ENCODE measurements at regions not wholly inside any gene's neighbourhood (a gene's known extent, or its start where the extent isn't known, plus 50 kb on each side); places are given as distances from the start of the nearest gene placed in this dataset.
"Not testable (repeated sequence)": the region's sequence is repeated elsewhere in the genome, so short reads cannot be mapped to it uniquely, and the experiment has no call there.

DNA sequence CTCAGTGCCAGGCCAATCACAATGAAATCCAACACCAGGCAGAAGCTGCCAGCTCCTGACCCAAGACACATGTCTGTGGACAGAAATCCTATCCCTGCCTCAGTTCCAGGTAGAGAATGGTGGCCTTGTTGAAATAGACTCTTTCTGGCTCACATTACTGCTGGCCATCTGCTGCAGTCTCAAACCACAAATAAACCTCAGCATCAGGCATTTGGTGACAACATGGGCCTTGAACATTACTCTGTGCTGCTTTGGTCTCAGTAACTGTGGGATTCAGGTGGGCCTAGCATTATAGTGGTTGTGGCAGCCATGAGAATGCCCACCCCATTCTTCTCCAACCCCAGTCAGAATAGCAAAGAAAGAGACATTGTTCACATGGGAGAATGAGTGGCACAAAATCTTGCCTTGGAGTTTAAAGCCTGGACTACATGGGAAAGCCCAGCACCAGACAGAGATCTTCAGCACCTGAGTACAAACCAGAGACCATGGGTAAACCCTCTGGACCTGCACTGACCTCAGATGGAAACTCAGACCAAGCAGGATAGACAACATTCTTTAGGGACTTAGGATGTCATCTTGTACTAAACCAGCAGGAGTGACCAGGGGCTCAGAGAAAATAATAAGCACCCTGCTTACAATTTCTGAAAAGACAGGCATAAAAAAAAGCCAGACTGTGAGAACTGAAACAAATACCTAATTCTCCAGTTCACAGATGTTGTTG lies 50.4 kb upstream of the TRAM1L1 start:
- no peak for DNase-seq

DNA sequence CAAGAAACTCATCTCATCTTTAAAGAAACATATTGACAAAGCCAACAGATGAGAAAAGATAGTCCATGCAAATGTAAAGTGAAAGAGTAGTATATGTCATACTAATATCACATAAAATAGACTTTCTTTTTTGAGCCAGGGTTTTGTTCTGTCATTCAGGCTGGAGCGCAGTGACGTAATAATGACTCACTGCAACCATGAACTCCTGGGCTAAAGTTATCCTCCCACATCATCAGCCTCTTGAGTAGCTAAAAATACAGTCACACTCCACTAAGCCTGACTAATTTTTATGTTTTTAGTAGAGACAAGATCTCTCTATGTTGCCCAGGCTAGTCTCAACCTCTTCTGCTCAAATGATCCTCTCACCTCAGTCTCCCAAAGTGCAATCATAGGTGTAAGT lies 51.8 kb upstream of the TRAM1L1 start:
- DNase-seq: no peak

DNA sequence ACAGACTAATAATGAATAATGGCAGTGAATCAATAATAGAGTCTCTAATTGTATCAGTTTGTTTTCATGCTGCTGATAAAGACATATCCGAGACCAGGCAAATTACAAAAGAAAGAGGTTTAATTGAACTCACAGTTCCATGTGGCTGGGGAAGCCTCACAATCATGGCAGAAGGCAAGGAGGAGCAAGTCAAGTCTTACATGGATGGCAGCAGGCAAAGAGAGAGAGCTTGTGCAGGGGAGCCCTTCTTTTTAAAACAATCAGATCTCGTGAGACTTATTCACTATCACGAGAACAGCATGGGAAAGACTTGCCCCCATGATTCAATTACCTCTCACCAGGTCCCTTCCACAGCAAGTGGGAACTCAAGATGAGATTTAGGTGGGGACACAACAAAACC lies 53.4 kb upstream of the TRAM1L1 start:
- DNase-seq: not testable (repeated sequence)

DNA sequence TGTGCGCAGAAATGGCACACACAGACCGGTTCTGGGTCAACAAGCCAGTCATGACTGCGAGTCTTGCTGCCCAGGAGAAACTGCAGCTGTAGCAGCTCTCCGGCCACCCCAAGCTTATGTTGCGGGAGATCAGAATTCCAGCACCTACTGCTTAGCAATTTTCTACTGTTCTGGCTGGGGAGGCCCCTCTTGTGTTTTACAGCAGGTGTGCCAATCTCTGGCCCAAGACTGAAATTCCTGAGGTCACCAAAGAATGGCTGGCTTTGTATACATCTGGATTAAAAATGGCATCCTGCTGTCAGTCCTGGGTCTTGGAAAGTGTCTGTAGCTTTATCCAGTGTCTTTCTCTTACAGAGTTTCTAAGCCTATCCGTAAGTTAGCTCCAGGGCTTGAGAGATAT lies 68.9 kb upstream of the TRAM1L1 start:
- no peak for DNase-seq

DNA sequence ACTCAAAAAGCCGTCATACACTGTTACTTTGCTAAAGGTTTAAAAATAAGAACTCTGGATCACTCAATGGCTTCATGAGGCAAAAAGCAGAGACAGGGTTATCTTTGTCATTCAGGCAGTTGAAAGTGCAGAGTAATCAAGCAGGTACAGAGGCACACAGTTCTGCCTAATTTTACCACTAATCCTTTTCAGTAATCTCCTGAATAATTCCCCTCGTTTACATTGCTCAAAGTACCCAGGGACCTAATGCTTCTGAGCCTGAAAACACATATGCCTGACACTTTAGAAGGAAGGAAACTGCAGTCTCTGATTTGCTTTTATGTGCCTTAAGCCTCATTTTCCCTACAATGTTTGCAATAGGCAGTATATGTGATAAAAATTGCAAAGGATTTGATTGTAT lies 71.4 kb upstream of the TRAM1L1 start:
- DNase-seq: no peak

DNA sequence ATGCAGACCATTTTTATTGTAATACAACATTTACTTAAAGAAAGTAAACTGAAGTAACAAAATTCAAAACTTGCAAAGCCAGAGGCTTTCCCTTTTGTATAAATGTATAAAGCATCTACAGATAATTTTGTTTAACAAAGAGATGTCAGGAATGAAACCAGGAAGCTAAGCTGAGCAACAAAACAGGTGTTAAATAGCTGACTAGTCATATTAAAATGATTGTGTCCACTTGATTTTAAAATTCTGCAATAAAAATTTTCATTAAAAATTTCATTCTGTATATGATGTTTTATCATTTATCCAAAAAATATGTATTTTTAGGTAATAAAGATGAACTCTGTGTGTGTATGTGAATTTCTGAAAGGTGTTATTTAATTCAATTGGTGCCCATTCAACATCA lies 72.0 kb upstream of the TRAM1L1 start:
- DNase-seq: no peak

DNA sequence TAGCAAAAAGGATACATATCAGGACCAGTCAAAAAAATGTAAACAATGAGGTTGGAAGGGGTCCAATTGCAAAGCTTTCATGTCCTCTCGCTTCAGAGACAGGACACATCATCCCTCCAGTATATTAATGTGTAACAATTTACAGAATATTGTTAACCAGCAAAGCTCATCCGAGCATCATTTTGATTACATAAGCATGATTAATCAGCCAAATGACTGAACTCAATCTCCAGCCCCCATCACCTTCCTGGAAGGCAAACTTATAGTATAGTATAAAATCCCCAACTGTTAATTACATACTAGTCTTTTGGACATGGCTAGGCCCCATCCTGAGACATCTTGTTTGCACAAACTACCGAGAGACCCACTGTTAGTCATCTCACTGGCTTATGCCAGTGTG lies 77.6 kb upstream of the TRAM1L1 start:
- no peak for DNase-seq

DNA sequence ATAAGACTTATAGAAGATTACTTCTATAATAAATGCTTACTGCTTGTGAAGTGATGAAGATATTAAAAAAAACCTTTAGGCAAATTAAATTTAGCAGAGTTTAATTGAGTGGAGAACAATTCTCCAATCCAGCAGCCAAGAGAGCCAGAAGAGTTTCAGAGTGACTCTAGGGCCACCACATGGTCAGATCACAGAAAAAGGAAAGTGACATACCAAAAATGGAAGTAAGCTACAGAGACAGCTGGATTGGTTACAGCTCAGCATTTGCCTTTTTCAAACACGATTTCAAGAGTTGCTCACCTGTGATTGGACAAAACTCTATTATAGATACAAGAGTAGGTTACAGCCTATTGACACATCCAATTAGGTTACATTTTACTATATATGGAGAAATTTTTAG lies 79.0 kb upstream of the TRAM1L1 start:
- no peak for DNase-seq

DNA sequence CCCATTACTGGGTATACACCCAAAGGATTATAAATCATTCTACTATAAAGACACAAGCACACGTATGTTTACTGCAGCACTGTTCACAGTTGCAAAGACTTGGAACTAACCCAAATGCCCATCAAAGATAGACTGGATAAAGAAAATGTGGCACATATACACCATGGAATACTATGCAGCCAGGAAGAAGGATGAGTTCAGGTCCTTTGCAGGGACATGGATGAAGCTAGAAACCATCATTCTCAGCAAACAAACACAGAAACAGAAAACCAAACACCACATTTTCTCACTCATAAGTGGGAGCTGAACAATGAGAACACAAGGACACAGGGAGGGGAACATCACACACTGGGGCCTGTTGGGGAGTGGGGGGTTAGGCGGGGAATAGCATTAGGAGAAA lies 90.0 kb upstream of the TRAM1L1 start:
- not testable (repeated sequence) for DNase-seq

DNA sequence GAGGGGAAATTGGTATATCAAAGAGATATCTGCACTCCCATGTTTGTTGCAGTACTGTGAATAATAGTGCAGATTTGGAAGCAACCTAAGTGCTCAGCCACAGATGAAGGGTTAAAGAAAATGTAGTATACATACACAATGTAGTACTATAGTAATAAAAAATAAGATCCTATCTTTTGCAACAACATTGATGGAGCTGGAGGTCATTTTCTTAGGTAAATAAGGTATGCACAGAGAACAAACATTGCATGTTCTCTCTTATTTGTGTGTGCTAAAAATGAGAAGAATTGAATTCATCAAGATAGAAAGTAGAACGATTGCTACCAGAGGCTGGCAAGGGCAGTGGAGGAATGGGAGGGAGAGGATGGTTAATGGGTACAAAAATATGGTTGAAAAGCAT lies 117.9 kb upstream of the TRAM1L1 start:
- no peak for DNase-seq

DNA sequence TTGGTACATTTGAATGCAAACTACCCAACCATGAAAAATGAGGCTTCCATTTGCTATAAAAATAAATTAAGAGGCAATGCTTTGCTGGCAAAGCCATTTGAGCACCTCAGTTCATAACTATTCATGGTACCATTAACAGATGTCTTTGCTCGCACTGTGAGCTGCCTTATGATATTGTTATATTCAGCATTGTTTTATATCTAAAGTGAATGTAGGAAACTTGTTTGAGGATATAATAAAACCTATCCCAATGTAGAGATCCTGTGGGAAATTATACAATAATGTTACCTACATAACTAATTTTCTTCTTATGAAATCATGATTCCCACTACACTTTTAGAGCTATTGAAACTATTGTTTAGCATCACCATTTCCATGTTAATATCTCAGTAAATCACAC lies 125.2 kb upstream of the TRAM1L1 start:
- DNase-seq: no peak

DNA sequence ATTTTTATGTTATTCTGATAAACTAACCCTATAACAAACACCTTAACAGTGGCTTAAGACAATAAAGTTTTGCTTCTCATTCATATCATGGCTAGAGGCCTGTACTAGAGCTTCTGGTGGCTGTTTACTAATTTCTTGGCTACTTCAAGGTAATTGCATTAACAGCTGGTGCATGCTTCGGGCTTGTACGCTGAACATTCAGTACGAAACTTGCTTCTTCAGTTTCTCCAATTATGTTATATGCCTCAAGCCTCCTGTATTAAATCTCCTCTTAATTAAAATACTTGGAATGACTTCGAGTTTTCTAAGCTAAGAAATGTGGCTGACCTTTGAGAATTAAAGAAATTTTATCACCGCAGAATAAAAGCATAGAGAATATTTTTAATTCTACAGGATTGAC lies 138.9 kb upstream of the TRAM1L1 start:
- DNase-seq: no peak

DNA sequence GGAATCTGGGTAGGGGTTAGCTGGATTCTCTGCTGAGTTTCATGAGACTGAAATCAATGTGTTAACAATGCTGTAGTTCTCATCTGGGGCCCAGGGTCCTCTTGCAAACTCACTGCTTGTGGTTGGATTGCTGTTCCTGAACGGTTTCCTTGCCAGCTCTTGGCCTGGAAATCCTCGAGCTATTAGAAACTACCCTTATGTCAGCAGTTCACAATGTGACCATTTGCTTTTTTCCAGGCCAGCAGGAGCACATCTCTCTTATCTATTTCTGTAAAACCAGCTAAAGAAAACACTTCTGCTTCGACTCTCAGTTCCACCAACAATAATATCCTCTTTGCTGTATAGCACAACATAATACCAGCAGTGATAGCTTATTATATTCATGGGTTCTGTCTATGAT lies 140.1 kb upstream of the TRAM1L1 start:
- no peak for DNase-seq

DNA sequence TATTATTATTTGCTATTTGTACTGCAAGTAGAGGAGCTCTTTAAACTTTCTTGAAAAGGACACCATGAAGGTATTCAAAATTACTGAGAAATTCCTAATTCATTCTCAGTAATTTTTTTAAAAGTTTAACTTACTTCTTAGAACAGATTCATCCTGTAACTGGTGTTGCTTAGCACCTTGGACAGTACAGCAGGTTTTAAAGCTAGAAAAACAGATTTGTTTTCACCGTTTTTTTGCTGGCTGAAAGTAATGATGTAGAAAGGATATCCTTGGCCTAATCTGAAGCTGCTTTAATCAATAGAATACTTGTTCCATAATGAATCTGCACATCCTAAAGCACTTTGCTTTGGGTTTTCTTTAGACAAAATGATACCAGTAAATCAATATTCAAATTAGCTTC lies 142.5 kb upstream of the TRAM1L1 start:
- no peak for DNase-seq

DNA sequence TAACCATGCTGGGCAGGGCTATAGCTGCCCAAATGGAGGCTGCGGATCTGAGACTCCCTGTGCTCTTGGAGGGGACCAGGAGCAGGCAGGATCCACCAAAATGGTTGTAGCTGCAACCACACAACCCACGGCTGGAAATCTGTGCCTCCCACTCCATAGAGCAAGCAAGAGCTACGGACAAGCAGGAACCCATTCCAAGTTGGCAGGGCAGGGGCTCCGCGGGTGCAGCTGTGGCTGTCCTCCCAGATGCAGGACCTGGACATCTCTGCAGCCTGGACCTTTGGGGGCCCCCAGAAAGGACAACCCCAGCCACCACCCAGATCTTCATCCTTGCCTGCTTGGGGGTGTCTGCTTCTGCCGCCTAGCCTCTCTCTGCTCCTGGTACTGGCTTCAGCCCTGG lies 154.1 kb upstream of the TRAM1L1 start:
- DNase-seq: no peak

DNA sequence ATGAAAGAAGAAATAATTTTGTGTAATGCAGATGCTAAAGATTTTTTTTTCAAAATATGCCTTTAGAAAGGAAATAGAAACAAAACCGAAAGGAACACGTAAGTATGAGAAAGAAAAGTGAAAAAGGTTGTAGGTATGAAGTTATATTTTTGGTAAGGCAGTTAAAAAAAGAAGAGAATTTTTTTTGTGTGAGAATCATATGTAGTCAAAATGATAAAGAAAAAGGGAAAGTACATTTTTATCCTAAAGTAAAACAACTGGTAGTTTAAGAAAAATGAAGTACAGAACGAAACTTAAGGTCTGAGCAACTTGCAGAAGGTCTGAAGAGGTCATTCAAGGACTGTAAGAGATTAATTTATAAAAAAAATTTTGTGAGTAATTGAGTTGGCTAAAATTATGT lies 164.0 kb upstream of the TRAM1L1 start:
- no peak for DNase-seq

DNA sequence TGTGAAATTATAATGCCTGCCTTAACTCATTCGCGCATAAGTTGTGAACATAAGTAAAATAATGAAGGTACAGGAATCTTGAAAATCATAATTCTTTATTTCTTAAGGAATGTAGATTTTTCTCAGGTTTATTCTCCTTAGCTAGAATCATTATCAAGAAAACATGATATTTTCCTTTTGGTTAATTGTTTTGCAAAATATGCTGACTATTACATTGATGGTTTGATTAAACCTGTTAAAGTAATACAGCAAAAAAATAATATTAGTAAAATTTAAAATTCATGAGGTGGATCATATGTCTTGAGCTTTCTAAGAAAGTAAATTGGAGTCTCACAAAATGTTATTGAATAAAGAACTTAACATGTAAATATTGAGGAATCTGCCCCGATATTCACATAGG lies 178.7 kb upstream of the TRAM1L1 start:
- DNase-seq: no peak

DNA sequence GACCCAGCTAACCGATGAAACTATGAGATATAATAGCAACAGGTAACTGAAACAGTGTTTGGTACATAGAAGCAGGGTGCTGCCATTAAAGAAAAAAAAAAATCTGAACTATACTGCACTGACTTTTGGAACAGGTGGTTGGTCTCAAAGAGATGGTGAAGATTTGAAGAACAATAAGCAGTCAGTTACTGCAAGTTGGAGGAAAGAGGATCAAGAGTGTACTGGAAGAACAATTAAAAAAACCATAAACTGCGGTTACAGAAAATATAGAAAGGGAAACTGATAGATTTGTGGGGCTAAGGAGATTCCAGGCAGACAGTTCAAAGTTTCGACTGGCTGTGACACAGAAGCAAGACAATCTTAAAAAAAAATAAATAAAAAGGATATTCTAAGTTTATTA lies 181.9 kb upstream of the TRAM1L1 start:
- DNase-seq: no peak

DNA sequence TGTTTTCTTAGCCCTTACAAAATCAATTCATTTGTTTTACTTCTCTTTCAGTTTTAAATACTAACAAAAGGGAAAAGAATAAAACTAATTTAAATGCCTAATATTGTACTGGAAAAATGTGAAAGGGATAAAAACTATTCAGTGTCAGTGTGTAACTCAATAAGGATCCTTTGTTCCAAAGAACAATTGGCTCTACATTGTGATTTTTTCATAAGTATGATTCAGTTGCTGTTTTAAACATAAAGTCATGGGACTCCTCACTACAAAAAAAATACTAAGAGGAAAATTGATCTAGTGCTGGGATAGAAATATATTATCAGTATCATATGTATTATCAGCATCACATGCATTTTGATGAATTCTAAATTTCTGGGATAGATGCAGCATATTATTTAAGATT lies 199.4 kb upstream of the TRAM1L1 start:
- DNase-seq: no peak

DNA sequence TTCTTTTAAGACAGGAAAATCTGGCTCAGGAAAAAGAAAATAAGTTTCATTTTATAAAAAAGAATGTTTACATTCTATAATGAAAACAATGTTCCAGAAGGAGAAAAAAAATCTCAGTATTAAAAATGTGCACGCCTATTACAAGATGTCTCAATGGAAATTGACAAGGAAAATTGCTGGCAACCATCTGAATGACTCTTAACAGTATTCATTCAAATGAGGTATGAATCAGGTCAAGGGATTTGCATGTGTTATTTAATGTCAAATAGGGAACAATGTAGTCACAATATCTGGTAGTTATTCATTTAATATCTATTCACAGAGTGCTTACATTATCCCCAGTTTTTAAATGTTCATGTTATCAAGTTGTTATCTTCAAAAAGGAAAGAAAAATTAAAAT lies 208.4 kb upstream of the TRAM1L1 start:
- DNase-seq: no peak

DNA sequence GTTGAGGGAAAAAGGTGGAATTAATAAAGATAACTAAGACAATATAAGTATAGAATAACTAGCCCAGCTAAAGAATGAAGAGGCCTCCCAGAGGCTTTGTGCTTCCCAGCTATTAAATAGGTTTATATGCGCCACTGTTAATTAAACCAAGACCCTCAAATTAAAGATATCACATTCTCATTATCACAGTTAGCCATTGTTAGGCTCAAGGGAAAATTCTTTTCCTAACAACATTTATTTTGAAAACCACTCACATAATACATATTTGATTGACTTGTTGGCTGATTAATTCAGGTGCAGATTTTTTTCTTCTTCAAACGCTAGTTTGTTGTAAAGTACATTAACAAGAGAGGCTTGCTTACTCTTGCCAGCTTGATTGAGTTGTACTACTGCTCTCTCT lies 216.8 kb upstream of the TRAM1L1 start:
- DNase-seq: no peak

DNA sequence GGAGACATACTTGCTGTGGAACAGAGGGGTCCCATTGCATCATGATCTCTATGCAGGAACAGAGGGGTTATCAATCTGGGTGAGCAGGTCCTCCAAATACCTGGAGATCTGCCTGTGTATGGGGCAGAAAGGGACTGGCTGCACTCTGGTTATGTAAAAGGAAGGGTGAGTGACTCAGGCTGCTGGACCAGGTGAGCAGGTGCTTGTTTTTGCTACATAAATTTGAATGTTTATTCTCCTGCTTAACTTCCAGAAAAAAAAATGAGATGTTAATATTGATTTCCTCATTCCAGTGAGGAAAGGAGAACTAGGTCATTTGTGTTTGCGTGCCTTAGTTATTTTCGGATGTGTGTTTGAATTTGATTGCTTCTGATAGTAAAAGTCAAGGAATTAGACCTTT lies 225.8 kb upstream of the TRAM1L1 start:
- no peak for DNase-seq

DNA sequence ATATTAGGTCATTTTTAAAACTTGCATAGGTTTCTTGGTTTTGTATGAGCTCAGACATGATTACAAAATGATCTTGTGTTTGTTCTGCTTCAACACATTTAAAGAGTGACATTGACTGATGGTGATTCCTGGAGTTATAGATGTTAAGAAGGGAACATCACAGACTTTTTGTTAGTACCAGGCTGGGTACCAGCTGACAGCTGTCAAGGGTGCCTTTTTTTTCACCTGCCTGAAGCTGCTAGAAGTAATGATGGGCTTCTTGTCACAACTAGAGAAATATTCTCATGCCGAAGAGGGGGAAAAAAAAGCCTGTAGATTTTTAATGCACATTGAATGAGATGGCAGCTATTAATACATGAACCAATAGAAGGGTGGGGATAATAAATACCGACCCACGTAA lies 226.6 kb upstream of the TRAM1L1 start:
- no peak for DNase-seq

DNA sequence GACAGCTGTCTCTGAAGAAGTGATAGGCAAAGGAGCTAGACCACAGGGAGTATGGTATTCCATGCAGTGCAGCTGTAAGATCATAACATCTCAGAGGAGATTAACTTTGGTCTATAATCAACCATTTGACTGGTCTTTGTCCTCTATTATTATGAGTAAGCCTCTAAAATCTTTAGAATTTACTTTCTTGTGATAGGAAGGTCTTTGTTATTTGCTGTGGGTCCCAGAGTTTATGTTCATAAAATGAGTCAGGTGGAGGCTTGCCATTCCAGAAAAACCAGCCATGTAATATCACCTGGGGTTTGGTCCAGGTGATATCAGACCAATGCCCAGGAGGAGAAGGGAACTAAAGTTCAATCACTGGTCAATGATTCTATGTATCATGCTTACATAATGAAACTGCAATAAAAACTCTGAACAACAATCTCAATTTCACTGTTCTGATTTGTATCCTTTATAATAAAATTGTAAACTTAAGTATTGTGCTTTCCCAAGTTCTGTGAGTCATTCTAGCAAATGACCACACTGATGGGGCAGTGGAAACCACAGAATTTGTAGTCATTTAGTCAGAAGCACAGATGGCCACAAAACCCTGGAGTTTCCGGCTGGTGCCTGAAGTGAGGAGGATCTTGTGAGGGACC lies 239.6 kb upstream of the TRAM1L1 start:
- no peak for DNase-seq

DNA sequence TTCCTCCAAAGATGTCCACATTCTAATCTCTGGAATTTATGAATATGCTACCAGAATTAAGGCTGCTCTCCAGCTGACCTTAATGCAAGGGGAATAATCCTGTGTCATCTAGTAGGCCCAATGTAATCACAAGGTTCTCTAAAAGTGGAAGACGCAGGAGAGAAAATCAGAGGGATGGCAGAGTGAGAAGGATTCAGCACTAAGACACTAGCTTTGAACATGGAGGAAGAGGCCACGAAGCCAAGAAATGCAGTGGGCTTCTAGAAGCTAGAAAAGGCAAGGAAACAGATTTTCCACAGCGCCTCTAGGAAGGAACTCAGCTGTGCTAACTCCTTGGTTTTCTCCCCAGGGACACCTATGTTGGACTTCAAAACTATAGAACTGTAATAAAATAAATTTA lies 240.7 kb upstream of the TRAM1L1 start:
- DNase-seq: no peak

Data from stimulated activated CD4-positive, alpha-beta T cell treated with anti-CD3 and anti-CD28 coated beads, Interleukin-2, amount 100 ng/mL, for 48 hours (primary cell).